CD4-positive, CD25-positive, alpha-beta regulatory T cell (primary cell): ENCODE measurements at regions not wholly inside any gene's neighbourhood (a gene's known extent, or its start where the extent isn't known, plus 50 kb on each side); places are given as distances from the start of the nearest gene placed in this dataset.

Experiments used
- ATAC-seq, 2 donors: fragments of 150-1000 bp; cut with Tn5 transposase; one replicate each; pipeline ENCODE4 v1.10.0; 2021; ENCODE audit warnings: low read depth in 2 of 2, moderate number of reproducible peaks in 2 of 2, moderate library complexity in 1 of 2
- DNase-seq, 3 donors: peaks; one replicate each; pipeline versions ENCODE4 v3.0.0 to v3.0.0-alpha.2; 2012 to 2022; ENCODE audit warnings: mixed read lengths in 1 of 3
- H3K27ac ChIP-seq: one replicate; pipeline ENCODE4 v1.7.0; 2013; ENCODE audit warnings: mild to moderate bottlenecking, low read length; ENCODE audit not compliant: insufficient read depth, poor library complexity, severe bottlenecking
- H3K27me3 ChIP-seq: one replicate; pipeline ENCODE4 v1.7.0; 2013; ENCODE audit warnings: low read length; ENCODE audit not compliant: control insufficient read depth, insufficient read depth
- H3K36me3 ChIP-seq: one replicate; pipeline ENCODE4 v1.7.0; 2013; ENCODE audit warnings: mild to moderate bottlenecking, low read length, moderate library complexity; ENCODE audit not compliant: control insufficient read depth, insufficient read depth
- H3K4me1 ChIP-seq: 2 replicates; pipeline ENCODE4 v1.7.0; 2013; ENCODE audit warnings: mild to moderate bottlenecking, low read length; ENCODE audit not compliant: insufficient read depth, control insufficient read depth, poor library complexity, severe bottlenecking
- H3K4me3 ChIP-seq: one replicate; pipeline ENCODE4 v1.7.0; 2013; ENCODE audit warnings: low read depth, mild to moderate bottlenecking, low read length, moderate library complexity
- H3K9me3 ChIP-seq, 2 experiments: 1 replicate in 1 of 2; 2 replicates in 1 of 2; pipeline ENCODE4 v1.7.0; 2013; ENCODE audit warnings: low read length in 2 of 2, mild to moderate bottlenecking in 1 of 2, moderate library complexity in 1 of 2; ENCODE audit not compliant: control insufficient read depth in 2 of 2
- H3K27ac Mint-ChIP-seq, 3 donors: one replicate each; pipeline ENCODE4 v1.8.0; 2020 to 2022; ENCODE audit warnings: mild to moderate bottlenecking in 3 of 3, mixed read lengths in 3 of 3, moderate library complexity in 2 of 3
- H3K27me3 Mint-ChIP-seq: one replicate; pipeline ENCODE4 v1.8.0; 2022; ENCODE audit warnings: mild to moderate bottlenecking, mixed read lengths
- H3K36me3 Mint-ChIP-seq: one replicate; pipeline ENCODE4 v1.8.0; 2020; ENCODE audit warnings: mixed read lengths
- H3K4me1 Mint-ChIP-seq, 4 donors: one replicate each; pipeline ENCODE4 v1.8.0; 2020 to 2022; ENCODE audit warnings: mixed read lengths in 4 of 4, mild to moderate bottlenecking in 1 of 4
- H3K4me3 Mint-ChIP-seq, 4 donors: one replicate each; pipeline ENCODE4 v1.8.0; 2020 to 2022; ENCODE audit warnings: mild to moderate bottlenecking in 4 of 4, mixed read lengths in 4 of 4, moderate library complexity in 3 of 4
- H3K9me3 Mint-ChIP-seq, 7 donors: one replicate each; pipeline ENCODE4 v1.8.0; 2020 to 2022; ENCODE audit warnings: mixed read lengths in 7 of 7, mild to moderate bottlenecking in 3 of 7, moderate library complexity in 2 of 7

GRCh38 chr14:46788994-46789393 is 137.4 kb upstream of the RPL10L start:
- DNase-seq (no peak), ATAC-seq (no peak)
- Histone ChIP-seq H3K36me3 (no peaks in the 10 kb centered on the region), H3K9me3 (peaks cover 0 to 5% of the 10 kb centered on the region in 2 experiments), H3K27me3 (no peaks in the 10 kb centered on the region), H3K27ac (no peak overlapping the region), H3K4me1 (no peaks in the 10 kb centered on the region), H3K4me3 (no peak overlapping the region)
- H3K4me1 Mint-ChIP-seq, result no peaks in the 10 kb centered on the region
- peaks cover 0 to 18% (median 7%) of the 10 kb centered on the region in 7 donors for H3K9me3 Mint-ChIP-seq
- peak overlapping the region in 1 of 3 donors; percentile 10 for H3K27ac Mint-ChIP-seq
- H3K27me3 Mint-ChIP-seq, result no peaks in the 10 kb centered on the region
- H3K36me3 Mint-ChIP-seq, result peaks cover 3% of the 10 kb centered on the region
- no peak overlapping the region for H3K4me3 Mint-ChIP-seq

- no peaks in the 10 kb centered on the region for H3K36me3 Mint-ChIP-seq
Measured at GRCh38 chr14:46782281-46782680, 130.7 kb upstream of the RPL10L start.

GRCh38 chr14:46769292-46769691 is 117.7 kb upstream of the RPL10L start:
- no peaks in the 10 kb centered on the region for H3K36me3 ChIP-seq
- H3K27me3 ChIP-seq, result no peaks in the 10 kb centered on the region
- H3K4me3 Mint-ChIP-seq, result no peak overlapping the region
- H3K9me3 ChIP-seq, result peaks cover 0 to 3% of the 10 kb centered on the region in 2 experiments
- peak in 1 of 3 donors; percentile 1 for DNase-seq
- no peaks in the 10 kb centered on the region for H3K36me3 Mint-ChIP-seq
- H3K27ac ChIP-seq, result no peak overlapping the region
- no peaks in the 10 kb centered on the region for H3K4me1 ChIP-seq
- no peaks in the 10 kb centered on the region for H3K4me1 Mint-ChIP-seq
- no peaks in the 10 kb centered on the region for H3K27me3 Mint-ChIP-seq
- ATAC-seq, result no peak
- peaks cover 0 to 21% (median 5%) of the 10 kb centered on the region in 7 donors for H3K9me3 Mint-ChIP-seq
- no peak overlapping the region for H3K4me3 ChIP-seq
- H3K27ac Mint-ChIP-seq, result no peak overlapping the region

More at GRCh38 chr14:46782281-46782680, 130.7 kb upstream of the RPL10L start:
- no peak for ATAC-seq
- H3K27me3 ChIP-seq, result no peaks in the 10 kb centered on the region
- no peak overlapping the region for H3K4me3 ChIP-seq
- DNase-seq, result no peak
- peaks cover 0 to 29% (median 7%) of the 10 kb centered on the region in 7 donors for H3K9me3 Mint-ChIP-seq
- H3K36me3 ChIP-seq, result no peaks in the 10 kb centered on the region
- no peak overlapping the region for H3K27ac Mint-ChIP-seq
- H3K4me3 Mint-ChIP-seq, result no peak overlapping the region
- H3K27me3 Mint-ChIP-seq, result no peaks in the 10 kb centered on the region
- H3K27ac ChIP-seq, result no peak overlapping the region
- peaks cover 2 to 21% of the 10 kb centered on the region in 2 experiments for H3K9me3 ChIP-seq
- H3K4me1 Mint-ChIP-seq, result no peaks in the 10 kb centered on the region
- H3K4me1 ChIP-seq, result no peaks in the 10 kb centered on the region

GRCh38 chr14:46747001-46747652 is 95.5 kb upstream of the RPL10L start:
- H3K27ac Mint-ChIP-seq, result no peak overlapping the region
- Histone ChIP-seq H3K4me1 (no peaks in the 10 kb centered on the region), H3K36me3 (no peaks in the 10 kb centered on the region), H3K27me3 (no peaks in the 10 kb centered on the region), H3K4me3 (no peak overlapping the region), H3K9me3 (peaks cover 0 to 2% of the 10 kb centered on the region in 2 experiments), H3K27ac (no peak overlapping the region)
- DNase-seq (no peak), ATAC-seq (no peak)
- H3K4me3 Mint-ChIP-seq, result no peak overlapping the region
- H3K27me3 Mint-ChIP-seq, result no peaks in the 10 kb centered on the region
- H3K4me1 Mint-ChIP-seq, result no peaks in the 10 kb centered on the region
- peaks cover 2 to 51% (median 17%) of the 10 kb centered on the region in 7 donors for H3K9me3 Mint-ChIP-seq
- H3K36me3 Mint-ChIP-seq, result no peaks in the 10 kb centered on the region

- Mint-ChIP-seq H3K27me3 (no peaks in the 10 kb centered on the region), H3K27ac (no peak overlapping the region), H3K4me1 (no peaks in the 10 kb centered on the region), H3K4me3 (no peak overlapping the region), H3K36me3 (no peaks in the 10 kb centered on the region), H3K9me3 (peaks cover 0 to 32% (median 6%) of the 10 kb centered on the region in 7 donors)
- no peak overlapping the region for H3K4me3 ChIP-seq
- no peaks in the 10 kb centered on the region for H3K27me3 ChIP-seq
- no peaks in the 10 kb centered on the region for H3K36me3 ChIP-seq
- H3K27ac ChIP-seq, result no peak overlapping the region
- no peaks in the 10 kb centered on the region for H3K4me1 ChIP-seq
- no peak for ATAC-seq
- peaks cover 0 to 4% of the 10 kb centered on the region in 2 experiments for H3K9me3 ChIP-seq
- no peak for DNase-seq
Measured at GRCh38 chr14:46734286-46734685, 82.7 kb upstream of the RPL10L start.

GRCh38 chr14:46717211-46717610 is 65.6 kb upstream of the RPL10L start:
- no peak overlapping the region for H3K4me3 Mint-ChIP-seq
- no peaks in the 10 kb centered on the region for H3K4me1 Mint-ChIP-seq
- ATAC-seq, result no peak
- Histone ChIP-seq H3K4me1 (no peaks in the 10 kb centered on the region), H3K9me3 (peaks cover 0 to 6% of the 10 kb centered on the region in 2 experiments), H3K4me3 (no peak overlapping the region), H3K36me3 (no peaks in the 10 kb centered on the region), H3K27me3 (no peaks in the 10 kb centered on the region), H3K27ac (no peak overlapping the region)
- no peaks in the 10 kb centered on the region for H3K27me3 Mint-ChIP-seq
- H3K27ac Mint-ChIP-seq, result no peak overlapping the region
- H3K9me3 Mint-ChIP-seq, result peaks cover 4 to 27% (median 6%) of the 10 kb centered on the region in 7 donors
- DNase-seq, result no peak
- H3K36me3 Mint-ChIP-seq, result no peaks in the 10 kb centered on the region
